CD14-positive monocyte (primary cell): ENCODE measurements at regions not wholly inside any gene's neighbourhood (a gene's known extent, or its start where the extent isn't known, plus 50 kb on each side); places are given as distances from the start of the nearest gene placed in this dataset.

Experiments
- DNase-seq, 3 donors: peaks; one replicate each; pipeline ENCODE4 v3.0.0-alpha.2; 2011 to 2022
- H2AFZ ChIP-seq: 2 replicates; pipeline ENCODE4 v1.6.0; 2012; ENCODE audit warnings: mild to moderate bottlenecking, low read depth, low read length, inconsistent platforms; ENCODE audit not compliant: insufficient read depth, poor library complexity, severe bottlenecking
- H3K27ac ChIP-seq, 2 donors: 1 replicate in 1 of 2; 2 replicates in 1 of 2; pipeline ENCODE4 v1.5.1; 2012 to 2013; ENCODE audit warnings: low read length in 2 of 2, control low read depth in 1 of 2, inconsistent platforms in 1 of 2, low read depth in 1 of 2, mild to moderate bottlenecking in 1 of 2
- H3K27me3 ChIP-seq, 2 donors: one replicate each; pipeline versions ENCODE4 v1.6.0 to v1.6.1; 2011 to 2013; ENCODE audit warnings: low read length in 2 of 2; ENCODE audit not compliant: control insufficient read depth in 2 of 2, insufficient read depth in 2 of 2
- H3K36me3 ChIP-seq, 2 donors: replicated peaks in 1 of 2; 1 replicate in 1 of 2; 2 replicates in 1 of 2; pipeline versions ENCODE4 v1.5.1 to v1.6.1; 2012 to 2013; ENCODE audit warnings: low read length in 2 of 2, control low read depth in 1 of 2, inconsistent platforms in 1 of 2, mild to moderate bottlenecking in 1 of 2; ENCODE audit not compliant: insufficient read depth in 2 of 2, control insufficient read depth in 1 of 2
- H3K4me1 ChIP-seq, 2 donors: 1 replicate in 1 of 2; 2 replicates in 1 of 2; pipeline versions ENCODE4 v1.5.1 to v1.6.1; 2012 to 2013; ENCODE audit warnings: low read length in 2 of 2, control low read depth in 1 of 2, inconsistent platforms in 1 of 2, mild to moderate bottlenecking in 1 of 2, moderate library complexity in 1 of 2; ENCODE audit not compliant: insufficient read depth in 2 of 2, control insufficient read depth in 1 of 2
- H3K4me2 ChIP-seq: replicated peaks from 2 replicates; pipeline ENCODE3; 2012; ENCODE audit warnings: low read length, moderate library complexity, mild to moderate bottlenecking; ENCODE audit not compliant: poor library complexity, severe bottlenecking; ENCODE audit errors: extremely low read depth
- H3K4me3 ChIP-seq, 3 experiments: fragments of 200-600 bp in 1 of 3; sonication (generic) in 1 of 3; replicated peaks in 1 of 3; 1 replicate in 2 of 3; 2 replicates in 1 of 3; pipeline ENCODE4 v1.5.1; 2011 to 2013; ENCODE audit warnings: low read length in 3 of 3, mild to moderate bottlenecking in 3 of 3, control low read depth in 2 of 3, low read depth in 2 of 3, inconsistent platforms in 1 of 3, moderate library complexity in 1 of 3
- H3K79me2 ChIP-seq: 2 replicates; pipeline ENCODE4 v1.6.0; 2012; ENCODE audit warnings: mild to moderate bottlenecking, control low read depth, inconsistent platforms, low read length, moderate library complexity; ENCODE audit not compliant: insufficient read depth
- H3K9ac ChIP-seq: 2 replicates; pipeline ENCODE4 v1.6.0; 2017; ENCODE audit warnings: low read length, mild to moderate bottlenecking; ENCODE audit not compliant: insufficient read depth, poor library complexity, severe bottlenecking
- H3K9me3 ChIP-seq, 2 donors: replicated peaks in 1 of 2; 1 replicate in 1 of 2; 2 replicates in 1 of 2; pipeline versions ENCODE4 v1.5.1 to v1.6.1; 2012 to 2013; ENCODE audit warnings: low read length in 2 of 2, control low read depth in 1 of 2; ENCODE audit not compliant: control insufficient read depth in 1 of 2, insufficient read depth in 1 of 2
- H4K20me1 ChIP-seq: 2 replicates; pipeline ENCODE4 v1.6.0; 2012; ENCODE audit warnings: mild to moderate bottlenecking, low read length, control low read depth, moderate library complexity; ENCODE audit not compliant: insufficient read depth
- H3K27ac Mint-ChIP-seq, 7 donors: one replicate each; pipeline ENCODE4 v1.8.0; 2020; ENCODE audit warnings: mild to moderate bottlenecking in 7 of 7, mixed read lengths in 7 of 7, moderate library complexity in 6 of 7, inconsistent platforms in 2 of 7
- H3K27me3 Mint-ChIP-seq, 3 donors: one replicate each; pipeline ENCODE4 v1.8.0; 2021 to 2022; ENCODE audit warnings: low read depth in 3 of 3, mild to moderate bottlenecking in 3 of 3, mixed read lengths in 3 of 3, moderate library complexity in 3 of 3, inconsistent platforms in 1 of 3
- H3K36me3 Mint-ChIP-seq, 2 donors: one replicate each; pipeline ENCODE4 v1.8.0; 2020; ENCODE audit warnings: mixed read lengths in 2 of 2, inconsistent platforms in 1 of 2, mild to moderate bottlenecking in 1 of 2
- H3K4me1 Mint-ChIP-seq: one replicate; pipeline ENCODE4 v1.8.0; 2020; ENCODE audit warnings: mild to moderate bottlenecking, mixed read lengths
- H3K4me3 Mint-ChIP-seq, 2 donors: one replicate each; pipeline ENCODE4 v1.8.0; 2020; ENCODE audit warnings: mild to moderate bottlenecking in 2 of 2, mixed read lengths in 2 of 2, moderate library complexity in 1 of 2
- H3K9me3 Mint-ChIP-seq, 7 donors: one replicate each; pipeline ENCODE4 v1.8.0; 2020 to 2022; ENCODE audit warnings: mixed read lengths in 7 of 7, mild to moderate bottlenecking in 6 of 7, moderate library complexity in 6 of 7, inconsistent platforms in 2 of 7
- WGBS: methylation state at CpG from one replicate; pipeline ENCODE4 v1.1.5; 2013; ENCODE audit warnings: missing lambda C conversion rate; ENCODE audit not compliant: insufficient coverage; 5-methylcytosine and 5-hydroxymethylcytosine counted together
- intact Hi-C, 2 donors: fragments of 100-400 bp; cut with micrococcal nuclease; formaldehyde crosslinking; loops; one replicate each; pipeline versions ENCODE4 v1.15.0 to v1.15.1; 2023
- TF ChIP-seq, protein P1 (sequence below): fragments of 200-600 bp; IDR thresholded peaks from one replicate; pipeline ENCODE4 v1.8.0; 2022; ENCODE audit warnings: antibody characterized with exemption, mild to moderate bottlenecking

DNA sequence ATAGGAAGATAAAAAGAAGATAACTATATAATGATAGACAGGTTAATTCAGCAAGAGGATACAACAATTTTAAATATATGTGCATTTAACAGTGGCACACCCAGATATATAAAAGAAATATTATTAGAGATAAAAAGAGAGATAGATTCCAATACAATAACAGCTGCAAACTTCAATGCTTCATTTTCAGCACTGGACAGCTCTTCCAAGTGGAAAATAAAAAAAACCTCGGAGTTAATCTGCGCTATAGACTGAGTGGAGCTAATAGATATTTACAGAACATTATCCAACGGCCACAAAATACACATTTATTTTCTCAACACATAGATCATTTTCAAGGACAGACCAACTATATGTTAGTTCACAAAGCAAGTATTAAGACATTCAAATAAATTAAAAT is 1229.5 kb upstream of the CDH6 start:
- no peaks in the 10 kb centered on the region for H3K36me3 Mint-ChIP-seq
- H3K36me3 ChIP-seq, result no peaks in the 10 kb centered on the region
- no peaks in the 10 kb centered on the region for H3K4me1 ChIP-seq
- H3K4me3 Mint-ChIP-seq, result no peak overlapping the region
- no peak overlapping the region for H2AFZ ChIP-seq
- H3K27ac Mint-ChIP-seq, result no peak overlapping the region
- no peaks in the 10 kb centered on the region for H3K79me2 ChIP-seq
- TF ChIP-seq, protein P1, sequence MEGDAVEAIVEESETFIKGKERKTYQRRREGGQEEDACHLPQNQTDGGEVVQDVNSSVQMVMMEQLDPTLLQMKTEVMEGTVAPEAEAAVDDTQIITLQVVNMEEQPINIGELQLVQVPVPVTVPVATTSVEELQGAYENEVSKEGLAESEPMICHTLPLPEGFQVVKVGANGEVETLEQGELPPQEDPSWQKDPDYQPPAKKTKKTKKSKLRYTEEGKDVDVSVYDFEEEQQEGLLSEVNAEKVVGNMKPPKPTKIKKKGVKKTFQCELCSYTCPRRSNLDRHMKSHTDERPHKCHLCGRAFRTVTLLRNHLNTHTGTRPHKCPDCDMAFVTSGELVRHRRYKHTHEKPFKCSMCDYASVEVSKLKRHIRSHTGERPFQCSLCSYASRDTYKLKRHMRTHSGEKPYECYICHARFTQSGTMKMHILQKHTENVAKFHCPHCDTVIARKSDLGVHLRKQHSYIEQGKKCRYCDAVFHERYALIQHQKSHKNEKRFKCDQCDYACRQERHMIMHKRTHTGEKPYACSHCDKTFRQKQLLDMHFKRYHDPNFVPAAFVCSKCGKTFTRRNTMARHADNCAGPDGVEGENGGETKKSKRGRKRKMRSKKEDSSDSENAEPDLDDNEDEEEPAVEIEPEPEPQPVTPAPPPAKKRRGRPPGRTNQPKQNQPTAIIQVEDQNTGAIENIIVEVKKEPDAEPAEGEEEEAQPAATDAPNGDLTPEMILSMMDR, result no peak
- no peak overlapping the region for H3K9ac ChIP-seq
- peaks cover 18 to 24% of the 10 kb centered on the region in 2 donors for H3K9me3 ChIP-seq
- H3K4me1 Mint-ChIP-seq, result no peaks in the 10 kb centered on the region
- H3K27ac ChIP-seq, result no peak overlapping the region
- DNase-seq, result no peak
- WGBS, result 92% methylated on average over 2 of the region's 3 CpGs
- no peak overlapping the region for H3K4me3 ChIP-seq
- H3K9me3 Mint-ChIP-seq, result peaks cover 0 to 18% (median 5%) of the 10 kb centered on the region in 7 donors
- H3K27me3 Mint-ChIP-seq, result no peaks in the 10 kb centered on the region
- no peaks in the 10 kb centered on the region for H4K20me1 ChIP-seq
- H3K27me3 ChIP-seq, result no peaks in the 10 kb centered on the region
- H3K4me2 ChIP-seq, result no peak overlapping the region
- intact Hi-C loops, result no loop called here

DNA sequence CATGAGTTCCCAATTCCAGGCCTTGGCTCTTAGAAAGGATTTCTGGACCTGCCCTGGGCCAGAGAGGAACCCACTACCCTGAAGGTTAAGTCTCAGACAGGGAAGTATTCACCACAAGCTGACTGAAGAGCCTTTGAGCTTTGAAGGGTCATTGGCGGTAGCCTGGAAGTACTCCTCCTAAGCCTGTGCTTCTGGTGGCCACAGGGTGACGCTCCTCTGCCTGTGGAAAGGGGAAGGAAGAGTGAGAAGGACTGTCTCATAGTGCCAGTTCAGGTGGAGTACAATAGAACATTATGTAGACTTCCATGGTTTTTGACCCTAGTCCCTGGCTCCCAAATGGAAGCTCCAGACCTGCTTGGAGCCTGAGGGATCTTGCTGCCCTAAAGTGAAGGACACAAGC is 1233.2 kb upstream of the CDH6 start:
- H3K9ac ChIP-seq, result no peak overlapping the region
- no peaks in the 10 kb centered on the region for H3K27me3 ChIP-seq
- Mint-ChIP-seq H3K27ac (peak overlapping the region in 1 of 7 donors; percentile 15), H3K36me3 (no peaks in the 10 kb centered on the region), H3K4me3 (no peak overlapping the region), H3K9me3 (peaks cover 0 to 18% (median 6%) of the 10 kb centered on the region in 7 donors), H3K27me3 (no peaks in the 10 kb centered on the region), H3K4me1 (no peaks in the 10 kb centered on the region)
- H2AFZ ChIP-seq, result no peak overlapping the region
- H3K36me3 ChIP-seq, result no peaks in the 10 kb centered on the region
- H3K79me2 ChIP-seq, result no peaks in the 10 kb centered on the region
- TF ChIP-seq, protein P1, result no peak
- intact Hi-C loops, result no loop called here
- WGBS, result 31% methylated on average over 2 of the region's 2 CpGs
- H3K4me2 ChIP-seq, result no peak overlapping the region
- no peaks in the 10 kb centered on the region for H4K20me1 ChIP-seq
- H3K4me1 ChIP-seq, result no peaks in the 10 kb centered on the region
- DNase-seq, result no peak
- H3K27ac ChIP-seq, result no peak overlapping the region
- H3K9me3 ChIP-seq, result peaks cover 18 to 24% of the 10 kb centered on the region in 2 donors
- H3K4me3 ChIP-seq, result no peak overlapping the region
